H1 (cell line): ENCODE measurements at regions not wholly inside any gene's neighbourhood (a gene's known extent, or its start where the extent isn't known, plus 50 kb on each side); places are given as distances from the start of the nearest gene placed in this dataset.

Source experiments
- CTCF ChIA-PET: fragments of 300-600 bp; sonication (Branson Sonifier 250); formaldehyde crosslinking; loops from one replicate; lab custom pipeline; 2021; ENCODE audit not compliant: partially characterized antibody; lab: Charles Lee
- POLR2A ChIA-PET: fragments of 300-600 bp; sonication (Branson Sonifier 250); formaldehyde crosslinking; loops from one replicate; lab custom pipeline; 2021; ENCODE audit warnings: inconsistent platforms; ENCODE audit not compliant: partially characterized antibody; lab: Charles Lee
- DNase-seq, 2 experiments: peaks; one replicate each; pipeline versions ENCODE4 v3.0.0 to v3.0.0-alpha.2; 2010 to 2022; ENCODE audit warnings: low spot score in 2 of 2, low read depth in 1 of 2, mixed read lengths in 1 of 2
- FAIRE-seq: peaks from 2 replicates; lab custom pipeline; 2011; peaks lifted over from hg19 to GRCh38; lab: Jason Lieb, UNC
- H2AFZ ChIP-seq: 2 replicates; pipeline ENCODE4 v1.8.1; 2012; ENCODE audit warnings: low read length, inconsistent platforms
- H2AK5ac ChIP-seq: 2 replicates; pipeline ENCODE4 v1.6.1; 2013; ENCODE audit warnings: low read depth, low read length
- H2BK120ac ChIP-seq: replicated peaks from 2 replicates; pipeline ENCODE3; 2013; ENCODE audit warnings: low read depth, low read length, inconsistent platforms
- H2BK12ac ChIP-seq: 2 replicates; pipeline ENCODE4 v1.6.1; 2013; ENCODE audit warnings: low read depth, low read length
- H2BK15ac ChIP-seq: 2 replicates; pipeline ENCODE4 v1.6.1; 2013; ENCODE audit warnings: low read length
- H2BK20ac ChIP-seq: 2 replicates; pipeline ENCODE4 v1.6.1; 2013; ENCODE audit warnings: low read length
- H2BK5ac ChIP-seq: 2 replicates; pipeline ENCODE4 v1.6.1; 2013; ENCODE audit warnings: low read depth, low read length
- H3K14ac ChIP-seq: 2 replicates; pipeline ENCODE4 v1.6.1; 2013; ENCODE audit warnings: inconsistent platforms; ENCODE audit not compliant: insufficient read length
- H3K18ac ChIP-seq: 2 replicates; pipeline ENCODE4 v1.6.1; 2013; ENCODE audit warnings: low read length; ENCODE audit errors: extremely low read depth
- H3K23ac ChIP-seq: 2 replicates; pipeline ENCODE4 v1.6.1; 2013; ENCODE audit warnings: inconsistent platforms; ENCODE audit not compliant: insufficient read length
- H3K23me2 ChIP-seq: 2 replicates; pipeline ENCODE4 v1.6.1; 2013; ENCODE audit warnings: low read depth, low read length
- H3K27ac ChIP-seq: 2 replicates; pipeline ENCODE4 v1.6.1; 2011; ENCODE audit warnings: low read depth, low read length, inconsistent platforms
- H3K27me3 ChIP-seq, 4 experiments: replicated peaks in 1 of 4; 1 replicate in 1 of 4; 2 replicates in 3 of 4; pipeline versions ENCODE4 v1.6.1 to v1.8.1; 2011 to 2013; ENCODE audit warnings: low read length in 3 of 4, mild to moderate bottlenecking in 3 of 4, inconsistent platforms in 2 of 4, mixed read lengths in 2 of 4, moderate library complexity in 1 of 4; ENCODE audit not compliant: control insufficient read depth in 3 of 4, insufficient read depth in 3 of 4; ENCODE audit errors: extremely low read depth in 1 of 4
- H3K36me3 ChIP-seq, 4 experiments: 2 replicates each; pipeline versions ENCODE4 v1.6.1 to v1.8.1; 2011 to 2013; ENCODE audit warnings: mild to moderate bottlenecking in 4 of 4, low read length in 3 of 4, moderate library complexity in 2 of 4, control low read depth in 1 of 4, inconsistent platforms in 1 of 4; ENCODE audit not compliant: insufficient read depth in 4 of 4, control insufficient read depth in 2 of 4
- H3K4ac ChIP-seq: replicated peaks from 2 replicates; pipeline ENCODE3; 2013; ENCODE audit warnings: low read length, low read depth, mixed read lengths, inconsistent platforms; ENCODE audit not compliant: insufficient read length
- H3K4me1 ChIP-seq, 4 experiments: replicated peaks in 1 of 4; 1 replicate in 1 of 4; 2 replicates in 3 of 4; pipeline versions ENCODE4 v1.6.1 to v1.8.1; 2011 to 2013; ENCODE audit warnings: low read length in 3 of 4, inconsistent platforms in 2 of 4, mixed read lengths in 1 of 4; ENCODE audit not compliant: insufficient read depth in 4 of 4, control insufficient read depth in 3 of 4
- H3K4me2 ChIP-seq, 2 experiments: 2 replicates each; pipeline versions ENCODE4 v1.6.1 to v1.8.1; 2011 to 2013; ENCODE audit warnings: low read depth in 2 of 2, low read length in 2 of 2, control low read depth in 1 of 2, inconsistent platforms in 1 of 2, mild to moderate bottlenecking in 1 of 2; ENCODE audit not compliant: insufficient read depth in 1 of 2
- H3K4me3 ChIP-seq, 4 experiments: fragments of 200-600, 300-600 bp in 1 of 4; sonication (generic), shearing (Covaris generic), sonication (Bioruptor Twin) in 1 of 4; 2 replicates each; pipeline versions ENCODE4 v1.5.1 to v1.8.1; 2011 to 2016; ENCODE audit warnings: low read length in 4 of 4, low read depth in 3 of 4, control low read depth in 2 of 4, inconsistent platforms in 2 of 4, mild to moderate bottlenecking in 2 of 4, mixed read lengths in 1 of 4, moderate library complexity in 1 of 4; ENCODE audit not compliant: insufficient read depth in 2 of 4; ENCODE audit errors: extremely low read depth in 1 of 4
- H3K56ac ChIP-seq: replicated peaks from 2 replicates; pipeline ENCODE3; 2013; ENCODE audit warnings: low read depth, mild to moderate bottlenecking, mixed read lengths, low read length, inconsistent platforms; ENCODE audit not compliant: insufficient read length
- H3K79me1 ChIP-seq: 2 replicates; pipeline ENCODE4 v1.6.1; 2013; ENCODE audit warnings: low read depth, low read length, control low read depth
- H3K79me2 ChIP-seq, 2 experiments: 2 replicates each; pipeline versions ENCODE4 v1.6.1 to v1.8.1; 2012 to 2013; ENCODE audit warnings: low read length in 2 of 2, mild to moderate bottlenecking in 2 of 2, inconsistent platforms in 1 of 2; ENCODE audit not compliant: insufficient read depth in 2 of 2, control insufficient read depth in 1 of 2
- H3K9ac ChIP-seq, 4 experiments: replicated peaks in 1 of 4; 1 replicate in 1 of 4; 2 replicates in 3 of 4; pipeline versions ENCODE4 v1.6.1 to v1.8.1; 2011 to 2013; ENCODE audit warnings: low read depth in 3 of 4, low read length in 3 of 4, control low read depth in 2 of 4, mild to moderate bottlenecking in 2 of 4, moderate library complexity in 2 of 4, inconsistent platforms in 1 of 4; ENCODE audit errors: extremely low read depth in 1 of 4
- H3K9me3 ChIP-seq, 2 experiments: 2 replicates each; pipeline versions ENCODE4 v1.6.1 to v1.8.1; 2012 to 2013; ENCODE audit warnings: mild to moderate bottlenecking in 2 of 2, moderate library complexity in 2 of 2, control low read depth in 1 of 2, inconsistent platforms in 1 of 2, low read depth in 1 of 2, low read length in 1 of 2, mixed read lengths in 1 of 2; ENCODE audit not compliant: insufficient read depth in 2 of 2
- H4K20me1 ChIP-seq, 2 experiments: replicated peaks in 1 of 2; 2 replicates each; pipeline versions ENCODE3 to v1.8.1; 2011 to 2013; ENCODE audit warnings: inconsistent platforms in 2 of 2, low read length in 2 of 2, mild to moderate bottlenecking in 1 of 2; ENCODE audit not compliant: insufficient read depth in 2 of 2, control insufficient read depth in 1 of 2
- H4K5ac ChIP-seq: 2 replicates; pipeline ENCODE4 v1.6.1; 2013; ENCODE audit warnings: low read length, low read depth, mixed read lengths, inconsistent platforms; ENCODE audit not compliant: insufficient read length
- H4K8ac ChIP-seq: 2 replicates; pipeline ENCODE4 v1.8.0; 2013; ENCODE audit warnings: mild to moderate bottlenecking, moderate library complexity, low read length, inconsistent platforms; ENCODE audit not compliant: insufficient read depth; ENCODE audit errors: extremely low read depth
- H4K91ac ChIP-seq: replicated peaks from 2 replicates; pipeline ENCODE3; 2013; ENCODE audit warnings: low read length, mixed read lengths, inconsistent platforms; ENCODE audit not compliant: insufficient read length
- CBX8 ChIP-seq: fragments of 300-800, 300-1000 bp; sonication (generic); IDR thresholded peaks from 2 replicates; pipeline ENCODE4 v1.7.1; 2016; ENCODE audit warnings: low read depth, low read length, borderline replicate concordance
- CHD1 ChIP-seq: IDR thresholded peaks from 2 replicates; pipeline ENCODE4 v1.6.1; 2012; ENCODE audit warnings: low read depth, low read length, improper control_type of control experiment
- CREB1 ChIP-seq: IDR thresholded peaks from 2 replicates; pipeline ENCODE4 v1.6.1; 2012; ENCODE audit warnings: inconsistent platforms
- EP300 ChIP-seq, 2 experiments: IDR thresholded peaks; 1 replicate in 1 of 2; 2 replicates in 1 of 2; pipeline ENCODE4 v1.6.1; 2011 to 2012; ENCODE audit warnings: low read depth in 2 of 2, low read length in 2 of 2, mild to moderate bottlenecking in 2 of 2, borderline replicate concordance in 1 of 2, inconsistent platforms in 1 of 2, moderate library complexity in 1 of 2
- FOSL1 ChIP-seq: IDR thresholded peaks from 2 replicates; pipeline ENCODE4 v1.6.1; 2011; ENCODE audit warnings: mild to moderate bottlenecking, low read depth, low read length, moderate library complexity; ENCODE audit not compliant: insufficient read depth
- JUN ChIP-seq: IDR thresholded peaks from 2 replicates; pipeline ENCODE4 v1.6.1; 2011; ENCODE audit warnings: low read depth, mild to moderate bottlenecking, improper control_type of control experiment, low read length
- KDM1A ChIP-seq: fragments of 200-600, 300-600 bp; sonication (generic); IDR thresholded peaks from 2 replicates; pipeline ENCODE4 v1.7.1; 2016; ENCODE audit warnings: mild to moderate bottlenecking, low read length, borderline replicate concordance
- KDM5A ChIP-seq: fragments of 200-600 bp; IDR thresholded peaks from 2 replicates; pipeline ENCODE4 v1.7.1; 2012; ENCODE audit warnings: mild to moderate bottlenecking, low read length, inconsistent platforms, mixed read lengths
- POLR2AphosphoS5 ChIP-seq: IDR thresholded peaks from 2 replicates; pipeline ENCODE4 v1.6.1; 2011; ENCODE audit warnings: low read depth, low read length
- POU5F1 ChIP-seq: IDR thresholded peaks from 2 replicates; pipeline ENCODE4 v1.6.1; 2011; ENCODE audit warnings: low read depth, mild to moderate bottlenecking, low read length, moderate library complexity
- RAD21 ChIP-seq, 2 experiments: IDR thresholded peaks in 1 of 2; conservative IDR thresholded peaks in 1 of 2; 2 replicates each; pipeline ENCODE4 v1.6.1; 2011; ENCODE audit warnings: low read depth in 2 of 2, low read length in 2 of 2, improper control_type of control experiment in 1 of 2, inconsistent platforms in 1 of 2, mild to moderate bottlenecking in 1 of 2, moderate library complexity in 1 of 2
- SIX5 ChIP-seq: IDR thresholded peaks from 2 replicates; pipeline ENCODE4 v1.6.1; 2011; ENCODE audit warnings: mild to moderate bottlenecking, low read depth, low read length
- SP1 ChIP-seq: IDR thresholded peaks from 2 replicates; pipeline ENCODE4 v1.6.1; 2011; ENCODE audit warnings: low read depth, low read length
- TF ChIP-seq, protein P1 (sequence below): IDR thresholded peaks from 2 replicates; pipeline ENCODE4 v1.6.1; 2012; ENCODE audit warnings: low read length, inconsistent platforms

GRCh38 chr1:83741770-83742169 lies 257.2 kb downstream of the TTLL7 start:
- Histone ChIP-seq H2AK5ac (no peak overlapping the region), H3K4me1 (peaks cover 0 to 4% (median 1%) of the 10 kb centered on the region in 4 experiments; a peak in 2 of 7 replicates)
- TF ChIP-seq JUN = no peak
- TF ChIP-seq SIX5 = no peak
- TF ChIP-seq FOSL1 = no peak
- TF ChIP-seq CREB1 = no peak
- TF ChIP-seq POU5F1 = no peak
- TF ChIP-seq POLR2AphosphoS5 = no peak
- TF ChIP-seq CHD1 = no peak
- no peak for TF ChIP-seq CBX8
- no peak for TF ChIP-seq RAD21 (IDR thresholded peaks at IDR 0.05 in 1 of 2, conservative IDR thresholded peaks at IDR 0.05 in 1 of 2; ENCODE audit: low read depth in 2 of 2, low read length in 2 of 2)
- no peak for TF ChIP-seq SP1
- TF ChIP-seq, protein P1, sequence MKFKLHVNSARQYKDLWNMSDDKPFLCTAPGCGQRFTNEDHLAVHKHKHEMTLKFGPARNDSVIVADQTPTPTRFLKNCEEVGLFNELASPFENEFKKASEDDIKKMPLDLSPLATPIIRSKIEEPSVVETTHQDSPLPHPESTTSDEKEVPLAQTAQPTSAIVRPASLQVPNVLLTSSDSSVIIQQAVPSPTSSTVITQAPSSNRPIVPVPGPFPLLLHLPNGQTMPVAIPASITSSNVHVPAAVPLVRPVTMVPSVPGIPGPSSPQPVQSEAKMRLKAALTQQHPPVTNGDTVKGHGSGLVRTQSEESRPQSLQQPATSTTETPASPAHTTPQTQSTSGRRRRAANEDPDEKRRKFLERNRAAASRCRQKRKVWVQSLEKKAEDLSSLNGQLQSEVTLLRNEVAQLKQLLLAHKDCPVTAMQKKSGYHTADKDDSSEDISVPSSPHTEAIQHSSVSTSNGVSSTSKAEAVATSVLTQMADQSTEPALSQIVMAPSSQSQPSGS = no peak
- TF ChIP-seq KDM5A = no peak
- TF ChIP-seq EP300 (IDR thresholded peaks at IDR 0.05; ENCODE audit: borderline replicate concordance in 1 of 2, low read depth in 2 of 2, low read length in 2 of 2) = no peak
- no peak for TF ChIP-seq KDM1A

More at GRCh38 chr1:83741770-83742169, 257.2 kb downstream of the TTLL7 start:
- no peak overlapping the region for H3K4me3 ChIP-seq
- H3K23me2 ChIP-seq = no peaks in the 10 kb centered on the region
- H3K79me2 ChIP-seq = no peaks in the 10 kb centered on the region
- 0 out of 2 replicates have a peak overlapping the region, but pooled peaks have one; percentile 18 for H2BK20ac ChIP-seq
- no peak overlapping the region for H3K4me2 ChIP-seq
- H3K9me3 ChIP-seq = no peaks in the 10 kb centered on the region
- no peak overlapping the region for H2BK15ac ChIP-seq
- H4K8ac ChIP-seq = no peak overlapping the region
- DNase-seq (no peak), FAIRE-seq (no peak)
- H3K27ac ChIP-seq = no peak overlapping the region
- H3K36me3 ChIP-seq = no peaks in the 10 kb centered on the region
- H4K20me1 ChIP-seq = no peaks in the 10 kb centered on the region
- H2BK120ac ChIP-seq = no peak overlapping the region
- no peak overlapping the region for H4K5ac ChIP-seq
- no peak overlapping the region for H2BK5ac ChIP-seq
- no peak overlapping the region for H3K9ac ChIP-seq
- no peak overlapping the region for H3K14ac ChIP-seq
- H4K91ac ChIP-seq = no peak overlapping the region
- ChIA-PET CTCF (interaction anchor here (0.7 to 1.8 kb wide), 7 partner anchors 19 to 183 kb away, joined by 3 to 6 read pairs (median 3); no protein-coding TSS in a partner anchor), POLR2A (no interaction called here)
- no peak overlapping the region for H2BK12ac ChIP-seq
- no peak overlapping the region for H3K18ac ChIP-seq
- no peaks in the 10 kb centered on the region for H3K79me1 ChIP-seq
- no peak overlapping the region for H2AFZ ChIP-seq
- no peak overlapping the region for H3K56ac ChIP-seq
- no peak overlapping the region for H3K4ac ChIP-seq
- H3K23ac ChIP-seq = no peak overlapping the region
- no peaks in the 10 kb centered on the region for H3K27me3 ChIP-seq
